ENCODE measurements at regions not wholly inside any gene's neighbourhood (a gene's known extent, or its start where the extent isn't known, plus 50 kb on each side); places are given as distances from the start of the nearest gene placed in this dataset.

DNA sequence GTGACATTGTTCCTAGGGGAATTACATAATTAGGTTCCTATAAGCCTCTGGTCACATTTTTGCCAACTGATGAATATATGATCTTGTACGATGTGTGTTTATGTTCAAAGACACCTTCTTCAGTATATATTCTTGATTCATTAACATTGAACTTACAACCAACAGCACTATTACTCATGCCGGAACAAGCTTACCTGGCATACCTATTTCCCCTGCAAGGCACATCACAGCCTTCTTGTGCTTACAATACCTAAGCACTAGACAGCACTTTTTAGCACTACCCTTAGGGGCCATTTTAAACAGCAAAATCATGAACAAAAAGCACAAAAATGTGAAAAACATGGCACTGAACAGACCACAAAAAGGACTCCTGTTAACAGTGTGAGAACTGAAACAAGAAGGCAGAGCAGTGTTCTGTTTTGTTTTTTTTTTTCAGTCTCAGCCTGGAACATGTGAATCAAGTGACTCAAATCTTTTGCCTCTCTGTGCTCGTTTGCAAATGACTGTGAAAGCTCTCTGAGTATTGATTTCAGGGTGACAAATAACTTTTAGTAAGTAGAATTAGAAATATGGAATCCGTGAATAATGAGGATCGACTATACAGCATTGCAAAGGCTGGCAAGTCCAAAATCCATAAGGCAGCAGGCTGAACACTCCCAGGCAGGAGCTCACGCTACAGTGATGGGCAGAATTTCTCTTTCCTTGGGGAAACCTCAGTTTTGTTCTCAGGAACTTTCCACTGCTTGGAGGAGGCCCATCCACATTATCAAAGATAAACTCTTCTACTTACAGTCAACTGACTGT is 102.3 kb upstream of the TSHZ2 start:
- Histone ChIP-seq H2BK15ac (ENCODE audit: low read length) (no peak overlapping the region), H3K23ac (ENCODE audit: insufficient read length) (no peak overlapping the region), H4K5ac (ENCODE audit: insufficient read length, low read depth, low read length) (no peak overlapping the region), H3K27ac (ENCODE audit: low read depth, low read length) (no peak overlapping the region), H3K4me3 (ENCODE audit: extremely low read depth in 1 of 4, insufficient read depth in 2 of 4, low read depth in 3 of 4, low read length in 4 of 4) (no peak overlapping the region), H3K4ac (replicated peaks; ENCODE audit: insufficient read length, low read depth, low read length) (no peak overlapping the region), H3K18ac (ENCODE audit: extremely low read depth, low read length) (no peak overlapping the region), H3K4me2 (ENCODE audit: insufficient read depth in 1 of 2, low read depth in 2 of 2, low read length in 2 of 2) (no peak overlapping the region), H3K36me3 (ENCODE audit: control insufficient read depth in 2 of 4, insufficient read depth in 4 of 4, low read length in 3 of 4) (no peaks in the 10 kb centered on the region), H3K9ac (replicated peaks in 1 of 4; ENCODE audit: extremely low read depth in 1 of 4, low read depth in 3 of 4, low read length in 3 of 4) (no peak overlapping the region), H3K79me2 (ENCODE audit: control insufficient read depth in 1 of 2, insufficient read depth in 2 of 2, low read length in 2 of 2) (no peaks in the 10 kb centered on the region), H3K9me3 (ENCODE audit: insufficient read depth in 2 of 2, low read depth in 1 of 2, low read length in 1 of 2) (no peaks in the 10 kb centered on the region), H2AK5ac (ENCODE audit: low read depth, low read length) (no peak overlapping the region), H3K56ac (replicated peaks; ENCODE audit: insufficient read length, low read depth, low read length) (no peak overlapping the region), H3K27me3 (replicated peaks in 1 of 4; ENCODE audit: control insufficient read depth in 3 of 4, extremely low read depth in 1 of 4, insufficient read depth in 3 of 4, low read length in 3 of 4) (no peaks in the 10 kb centered on the region), H2BK120ac (replicated peaks; ENCODE audit: low read depth, low read length) (no peak overlapping the region), H3K79me1 (ENCODE audit: low read depth, low read length) (no peaks in the 10 kb centered on the region), H2AFZ (ENCODE audit: low read length) (no peak overlapping the region), H4K91ac (replicated peaks; ENCODE audit: insufficient read length, low read length) (no peak overlapping the region), H2BK20ac (ENCODE audit: low read length) (no peak overlapping the region), H4K8ac (ENCODE audit: extremely low read depth, insufficient read depth, low read length) (no peak overlapping the region), H2BK12ac (ENCODE audit: low read depth, low read length) (no peak overlapping the region), H3K14ac (ENCODE audit: insufficient read length) (no peak overlapping the region), H4K20me1 (replicated peaks in 1 of 2; ENCODE audit: control insufficient read depth in 1 of 2, insufficient read depth in 2 of 2, low read length in 2 of 2) (no peaks in the 10 kb centered on the region), H3K23me2 (ENCODE audit: low read depth, low read length) (no peaks in the 10 kb centered on the region), H3K4me1 (replicated peaks in 1 of 4; ENCODE audit: control insufficient read depth in 3 of 4, insufficient read depth in 4 of 4, low read length in 3 of 4) (no peaks in the 10 kb centered on the region), H2BK5ac (ENCODE audit: low read depth, low read length) (no peak overlapping the region)
- FAIRE-seq (no peak), DNase-seq (ENCODE audit: low read depth in 1 of 2, low spot score in 2 of 2) (no peak)
- 90% methylated on average over 6 of the region's 6 CpGs; no CpG with 5 or more reads in 1 of the 2 experiments for WGBS, 2 experiments (ENCODE audit: extremely low coverage in 1 of 2, insufficient coverage in 1 of 2, insufficient read length in 1 of 2, insufficient replicate concordance in 2 of 2, low coverage in 1 of 2, low lambda C conversion rate in 2 of 2, missing lambda C conversion rate in 1 of 2)
- ChIA-PET POLR2A (ENCODE audit: partially characterized antibody) (no interaction called here), CTCF (ENCODE audit: partially characterized antibody) (interaction anchor here (0.7 kb wide), 1 partner anchor 131 kb away, joined by 3 read pairs; no protein-coding TSS in a partner anchor)
- TF ChIP-seq SAP30 (IDR thresholded peaks at IDR 0.05; ENCODE audit: insufficient read depth, insufficient replicate concordance, low read length) (no peak), SRF (IDR thresholded peaks at IDR 0.05; ENCODE audit: low read depth, low read length) (no peak), SIX5 (IDR thresholded peaks at IDR 0.05; ENCODE audit: low read depth, low read length) (no peak), EP300 (IDR thresholded peaks at IDR 0.05; ENCODE audit: borderline replicate concordance in 1 of 2, low read depth in 2 of 2, low read length in 2 of 2) (no peak), CTBP2 (IDR thresholded peaks at IDR 0.05; ENCODE audit: borderline replicate concordance, insufficient read depth, insufficient read length, low read length) (no peak), SP1 (IDR thresholded peaks at IDR 0.05; ENCODE audit: low read depth, low read length) (no peak), SIRT6 (IDR thresholded peaks at IDR 0.05; ENCODE audit: low read length) (no peak), BRCA1 (IDR thresholded peaks at IDR 0.05; ENCODE audit: low read depth, low read length) (no peak), KDM5A (IDR thresholded peaks at IDR 0.05; ENCODE audit: low read length) (no peak)
- TF ChIP-seq, protein P1, sequence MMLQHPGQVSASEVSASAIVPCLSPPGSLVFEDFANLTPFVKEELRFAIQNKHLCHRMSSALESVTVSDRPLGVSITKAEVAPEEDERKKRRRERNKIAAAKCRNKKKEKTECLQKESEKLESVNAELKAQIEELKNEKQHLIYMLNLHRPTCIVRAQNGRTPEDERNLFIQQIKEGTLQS (IDR thresholded peaks at IDR 0.05; ENCODE audit: insufficient read depth, low read depth, low read length) = no peak
- TF ChIP-seq, protein P2, sequence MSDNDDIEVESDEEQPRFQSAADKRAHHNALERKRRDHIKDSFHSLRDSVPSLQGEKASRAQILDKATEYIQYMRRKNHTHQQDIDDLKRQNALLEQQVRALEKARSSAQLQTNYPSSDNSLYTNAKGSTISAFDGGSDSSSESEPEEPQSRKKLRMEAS (IDR thresholded peaks at IDR 0.05) = no peak
- TF ChIP-seq, protein P3, sequence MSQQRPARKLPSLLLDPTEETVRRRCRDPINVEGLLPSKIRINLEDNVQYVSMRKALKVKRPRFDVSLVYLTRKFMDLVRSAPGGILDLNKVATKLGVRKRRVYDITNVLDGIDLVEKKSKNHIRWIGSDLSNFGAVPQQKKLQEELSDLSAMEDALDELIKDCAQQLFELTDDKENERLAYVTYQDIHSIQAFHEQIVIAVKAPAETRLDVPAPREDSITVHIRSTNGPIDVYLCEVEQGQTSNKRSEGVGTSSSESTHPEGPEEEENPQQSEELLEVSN (IDR thresholded peaks at IDR 0.05) = no peak

Measured in H1 (cell line).